ENCODE measurements at regions not wholly inside any gene's neighbourhood (a gene's known extent, or its start where the extent isn't known, plus 50 kb on each side); places are given as distances from the start of the nearest gene placed in this dataset.
"Not testable (repeated sequence)": the region's sequence is repeated elsewhere in the genome, so short reads cannot be mapped to it uniquely, and the experiment has no call there.

- TF ChIP-seq, protein P1, sequence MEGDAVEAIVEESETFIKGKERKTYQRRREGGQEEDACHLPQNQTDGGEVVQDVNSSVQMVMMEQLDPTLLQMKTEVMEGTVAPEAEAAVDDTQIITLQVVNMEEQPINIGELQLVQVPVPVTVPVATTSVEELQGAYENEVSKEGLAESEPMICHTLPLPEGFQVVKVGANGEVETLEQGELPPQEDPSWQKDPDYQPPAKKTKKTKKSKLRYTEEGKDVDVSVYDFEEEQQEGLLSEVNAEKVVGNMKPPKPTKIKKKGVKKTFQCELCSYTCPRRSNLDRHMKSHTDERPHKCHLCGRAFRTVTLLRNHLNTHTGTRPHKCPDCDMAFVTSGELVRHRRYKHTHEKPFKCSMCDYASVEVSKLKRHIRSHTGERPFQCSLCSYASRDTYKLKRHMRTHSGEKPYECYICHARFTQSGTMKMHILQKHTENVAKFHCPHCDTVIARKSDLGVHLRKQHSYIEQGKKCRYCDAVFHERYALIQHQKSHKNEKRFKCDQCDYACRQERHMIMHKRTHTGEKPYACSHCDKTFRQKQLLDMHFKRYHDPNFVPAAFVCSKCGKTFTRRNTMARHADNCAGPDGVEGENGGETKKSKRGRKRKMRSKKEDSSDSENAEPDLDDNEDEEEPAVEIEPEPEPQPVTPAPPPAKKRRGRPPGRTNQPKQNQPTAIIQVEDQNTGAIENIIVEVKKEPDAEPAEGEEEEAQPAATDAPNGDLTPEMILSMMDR (IDR thresholded peaks at IDR 0.05; ENCODE audit: insufficient read depth, low read depth, low read length), result not testable (repeated sequence)
- TF ChIP-seq EZH2 (IDR thresholded peaks at IDR 0.05; ENCODE audit: insufficient read depth, low read length), result not testable (repeated sequence)
These were observed 173.8 kb downstream of the UNC5CL start for GRCh38 chr6:40865259-40865658.

All from astrocyte (in vitro differentiated cells and primary cell).